ENCODE measurements at regions not wholly inside any gene's neighbourhood (a gene's known extent, or its start where the extent isn't known, plus 50 kb on each side); places are given as distances from the start of the nearest gene placed in this dataset.

GRCh38 chr11:41982975-41983374, 523.5 kb upstream of the LRRC4C start:
- no peak for DNase-seq

GRCh38 chr11:41983475-41983874, 524.0 kb upstream of the LRRC4C start:
- no peak for DNase-seq

GRCh38 chr11:41984023-41984422, 524.6 kb upstream of the LRRC4C start:
- DNase-seq, result no peak

GRCh38 chr11:41985799-41986198, 526.3 kb upstream of the LRRC4C start:
- no peak for DNase-seq

GRCh38 chr11:41988951-41989572, 529.6 kb upstream of the LRRC4C start:
- peak; percentile 4 for DNase-seq

GRCh38 chr11:41989823-41990380, 530.5 kb upstream of the LRRC4C start:
- no peak for DNase-seq

- no peak for DNase-seq
These were observed 537.1 kb upstream of the LRRC4C start for GRCh38 chr11:41996533-41996932.

- DNase-seq, result no peak
These were observed 538.5 kb upstream of the LRRC4C start for GRCh38 chr11:41997844-41998401.

GRCh38 chr11:41999066-41999465, 539.6 kb upstream of the LRRC4C start:
- DNase-seq, result no peak

- DNase-seq, result no peak
These were observed 544.3 kb upstream of the LRRC4C start for GRCh38 chr11:42003801-42004200.

GRCh38 chr11:42006766-42007165, 547.3 kb upstream of the LRRC4C start:
- DNase-seq, result no peak

GRCh38 chr11:42012271-42012670, 552.8 kb upstream of the LRRC4C start:
- DNase-seq, result no peak

- no peak for DNase-seq
These were observed 554.3 kb upstream of the LRRC4C start for GRCh38 chr11:42013656-42014201.

- no peak for DNase-seq
These were observed 562.5 kb upstream of the LRRC4C start for GRCh38 chr11:42021911-42022310.

- no peak for DNase-seq
These were observed 563.8 kb upstream of the LRRC4C start for GRCh38 chr11:42023267-42023666.

GRCh38 chr11:42025121-42025803, 565.8 kb upstream of the LRRC4C start:
- no peak for DNase-seq

- no peak for DNase-seq
These were observed 575.4 kb upstream of the LRRC4C start for GRCh38 chr11:42034826-42035225.

- DNase-seq, result no peak
These were observed 576.7 kb upstream of the LRRC4C start for GRCh38 chr11:42036201-42036600.

- DNase-seq, result no peak
These were observed 583.9 kb upstream of the LRRC4C start for GRCh38 chr11:42043312-42043711.

GRCh38 chr11:42047637-42048555, 588.4 kb upstream of the LRRC4C start:
- DNase-seq, result no peak

- no peak for DNase-seq
These were observed 589.7 kb upstream of the LRRC4C start for GRCh38 chr11:42049186-42049585.

GRCh38 chr11:42049650-42050049, 590.2 kb upstream of the LRRC4C start:
- no peak for DNase-seq

All from NCI-H446 treated with DMSO at 0.1 percent for 48 hours (cell line).